T-cell (primary cell): ENCODE measurements at regions not wholly inside any gene's neighbourhood (a gene's known extent, or its start where the extent isn't known, plus 50 kb on each side); places are given as distances from the start of the nearest gene placed in this dataset.

ENCODE experiments used
- ATAC-seq, 4 experiments: fragments of 200-7000 bp in 3 of 4; fragments of 150-1000 bp in 1 of 4; cut with Tn5 transposase; replicated peaks in 1 of 4; 1 replicate in 3 of 4; 2 replicates in 1 of 4; pipeline ENCODE4 v1.10.0; 2021; ENCODE audit warnings: moderate library complexity in 3 of 4, mild to moderate bottlenecking in 2 of 4, moderate number of reproducible peaks in 1 of 4
- CTCF ChIA-PET, 2 donors: fragments of 300-600 bp; sonication (Branson Sonifier 250); formaldehyde crosslinking; loops; one replicate each; lab custom pipeline; 2022; ENCODE audit warnings: antibody characterized with exemption in 2 of 2; lab: Charles Lee
- POLR2A ChIA-PET, 2 donors: fragments of 300-600 bp; sonication (Branson Sonifier 250); formaldehyde crosslinking; loops; one replicate each; lab custom pipeline; 2022; ENCODE audit warnings: antibody characterized with exemption in 2 of 2; lab: Charles Lee
- DNase-seq, 35 experiments: peaks; one replicate each; pipeline versions ENCODE4 v3.0.0 to v3.0.0-alpha.2; 2013 to 2023
- H3K27ac ChIP-seq: one replicate; pipeline ENCODE4 v1.5.1; 2013; ENCODE audit warnings: low read length
- H3K27me3 ChIP-seq, 2 experiments: replicated peaks in 1 of 2; 1 replicate in 1 of 2; 2 replicates in 1 of 2; pipeline versions ENCODE4 v1.6.1 to v1.7.0; 2013; ENCODE audit warnings: low read length in 1 of 2, mixed read lengths in 1 of 2; ENCODE audit not compliant: control insufficient read depth in 2 of 2, insufficient read depth in 2 of 2; ENCODE audit errors: extremely low read depth in 1 of 2
- H3K36me3 ChIP-seq, 2 donors: 1 replicate in 1 of 2; 2 replicates in 1 of 2; pipeline versions ENCODE4 v1.6.1 to v1.7.0; 2013; ENCODE audit warnings: low read length in 1 of 2; ENCODE audit not compliant: control insufficient read depth in 2 of 2, insufficient read depth in 1 of 2; ENCODE audit errors: extremely low read depth in 1 of 2
- H3K4me1 ChIP-seq, 2 experiments: 1 replicate in 1 of 2; 2 replicates in 1 of 2; pipeline versions ENCODE4 v1.6.1 to v1.7.0; 2013; ENCODE audit warnings: low read length in 2 of 2, mixed read lengths in 1 of 2; ENCODE audit not compliant: insufficient read depth in 2 of 2, control insufficient read depth in 1 of 2; ENCODE audit errors: extremely low read depth in 1 of 2
- H3K4me3 ChIP-seq, 2 donors: 1 replicate in 1 of 2; 2 replicates in 1 of 2; pipeline versions ENCODE4 v1.5.1 to v1.7.0; 2013; ENCODE audit warnings: mild to moderate bottlenecking in 2 of 2, low read length in 1 of 2, moderate library complexity in 1 of 2; ENCODE audit not compliant: control insufficient read depth in 1 of 2; ENCODE audit errors: extremely low read depth in 1 of 2
- H3K9me3 ChIP-seq: 2 replicates; pipeline ENCODE4 v1.7.0; 2013
- H3K27ac Mint-ChIP-seq, 2 donors: one replicate each; pipeline ENCODE4 v1.8.0; 2020 to 2021; ENCODE audit warnings: mild to moderate bottlenecking in 2 of 2, mixed read lengths in 2 of 2
- H3K27me3 Mint-ChIP-seq, 2 donors: one replicate each; pipeline ENCODE4 v1.8.0; 2021 to 2022; ENCODE audit warnings: mixed read lengths in 2 of 2
- H3K36me3 Mint-ChIP-seq: one replicate; pipeline ENCODE4 v1.8.0; 2021; ENCODE audit warnings: mixed read lengths
- H3K4me1 Mint-ChIP-seq, 3 donors: one replicate each; pipeline ENCODE4 v1.8.0; 2020 to 2022; ENCODE audit warnings: mixed read lengths in 3 of 3, mild to moderate bottlenecking in 1 of 3
- H3K4me3 Mint-ChIP-seq, 3 donors: one replicate each; pipeline ENCODE4 v1.8.0; 2020 to 2022; ENCODE audit warnings: mild to moderate bottlenecking in 3 of 3, mixed read lengths in 3 of 3, moderate library complexity in 3 of 3
- H3K9me3 Mint-ChIP-seq, 3 donors: one replicate each; pipeline ENCODE4 v1.8.0; 2020 to 2022; ENCODE audit warnings: mixed read lengths in 3 of 3
- WGBS: methylation state at CpG from one replicate; pipeline ENCODE4 v1.1.5; 2013; ENCODE audit warnings: missing lambda C conversion rate; ENCODE audit not compliant: insufficient coverage; 5-methylcytosine and 5-hydroxymethylcytosine counted together

DNA sequence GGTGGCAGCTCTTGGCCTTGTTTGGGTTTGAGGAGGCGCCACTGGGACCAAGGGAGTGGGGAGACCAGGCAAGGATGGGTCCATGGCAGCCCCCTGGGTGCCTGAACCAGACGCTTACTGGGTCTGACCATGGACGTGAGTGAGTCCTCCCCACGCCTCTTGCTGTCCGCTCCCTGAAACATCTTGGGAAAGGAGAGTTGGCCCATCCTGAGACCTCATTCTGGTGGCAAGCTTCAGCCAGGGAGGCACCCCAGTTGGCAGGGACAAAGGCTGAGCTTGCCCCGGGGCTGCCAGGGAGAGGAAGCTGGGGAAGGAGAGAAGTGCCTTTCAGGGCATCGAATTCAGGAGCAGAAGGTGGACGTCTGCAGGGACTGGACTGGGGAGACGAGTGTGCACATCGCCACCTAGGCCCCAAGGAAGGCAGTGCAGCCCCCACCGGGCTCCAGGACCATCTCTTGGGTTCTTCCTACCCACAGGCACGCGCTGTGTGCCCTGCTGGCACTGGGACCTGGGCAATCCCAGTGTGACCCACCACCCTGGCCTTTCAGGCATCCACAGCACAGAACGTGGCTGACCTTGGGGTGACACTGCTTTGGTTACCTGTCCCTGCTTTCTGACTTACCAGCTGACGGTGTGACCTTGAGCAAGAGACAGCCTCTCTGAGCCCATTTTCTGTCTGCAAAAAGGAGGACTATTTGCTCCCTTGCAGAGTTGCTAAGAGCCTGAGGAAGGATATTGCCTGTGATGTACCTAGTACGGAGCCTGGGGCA lies 132.9 kb upstream of the WNT4 start:
- ATAC-seq (peak in 2 of 4 experiments; percentile 55 to 61), DNase-seq (peak in 19 of 35 experiments; percentile 3 to 42 (median 17))

GRCh38 chr1:22276396-22276748 lies 133.5 kb upstream of the WNT4 start:
- peaks cover 0 to 9% (median 7%) of the 10 kb centered on the region in 3 donors for H3K9me3 Mint-ChIP-seq
- H3K36me3 Mint-ChIP-seq, result no peaks in the 10 kb centered on the region
- no peak overlapping the region for H3K4me3 Mint-ChIP-seq
- H3K4me1 Mint-ChIP-seq, result no peaks in the 10 kb centered on the region
- H3K27ac ChIP-seq, result no peak overlapping the region
- POLR2A ChIA-PET, result no interaction called here
- H3K4me1 ChIP-seq, result no peaks in the 10 kb centered on the region
- no peak for ATAC-seq
- WGBS, result no CpG with 5 or more reads among the region's 1 CpG
- H3K36me3 ChIP-seq, result no peaks in the 10 kb centered on the region
- peaks cover 17 to 33% of the 10 kb centered on the region in 2 donors for H3K27me3 Mint-ChIP-seq
- no peaks in the 10 kb centered on the region for H3K9me3 ChIP-seq
- no peak for DNase-seq
- peaks cover 6 to 35% of the 10 kb centered on the region in 2 experiments for H3K27me3 ChIP-seq
- H3K27ac Mint-ChIP-seq, result no peak overlapping the region
- CTCF ChIA-PET, result no interaction called here
- H3K4me3 ChIP-seq, result no peak overlapping the region

More for the DNA sequence above, 132.9 kb upstream of the WNT4 start:
- Mint-ChIP-seq H3K27me3 (peaks cover 15 to 31% of the 10 kb centered on the region in 2 donors), H3K4me1 (no peaks in the 10 kb centered on the region), H3K9me3 (peaks cover 0 to 8% (median 7%) of the 10 kb centered on the region in 3 donors), H3K27ac (no peak overlapping the region), H3K36me3 (no peaks in the 10 kb centered on the region), H3K4me3 (no peak overlapping the region)
- H3K27ac ChIP-seq, result no peak overlapping the region
- no peaks in the 10 kb centered on the region for H3K4me1 ChIP-seq
- H3K36me3 ChIP-seq, result no peaks in the 10 kb centered on the region
- ChIA-PET POLR2A (no interaction called here), CTCF (interaction anchor here (0.6 to 0.7 kb wide), 2 partner anchors 16 to 19 kb away, joined by 3 to 4 read pairs; no protein-coding TSS in a partner anchor)
- H3K4me3 ChIP-seq, result no peak overlapping the region
- H3K27me3 ChIP-seq, result peaks cover 6 to 35% of the 10 kb centered on the region in 2 experiments
- no peaks in the 10 kb centered on the region for H3K9me3 ChIP-seq
- WGBS, result 39% methylated on average over 13 of the region's 16 CpGs

DNA sequence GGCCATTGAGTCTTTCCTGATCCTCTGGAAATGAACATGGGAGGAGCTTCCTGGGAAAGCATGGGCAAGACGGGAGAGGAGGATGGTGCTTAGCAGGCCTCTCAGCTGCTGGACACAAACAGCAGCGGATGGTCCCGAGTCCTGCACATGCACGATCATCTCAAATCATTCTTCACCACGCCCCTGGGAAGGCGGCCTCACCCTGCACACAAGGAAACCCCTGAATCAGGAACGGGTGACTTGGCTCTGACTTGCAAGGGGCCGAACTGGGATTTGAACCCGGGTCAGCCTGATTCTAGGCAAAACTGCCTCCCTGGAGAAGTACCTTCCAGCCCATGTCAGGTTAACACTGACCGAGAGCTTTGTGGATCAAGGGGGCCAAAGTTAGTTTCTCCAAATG lies 134.8 kb upstream of the WNT4 start:
- peaks cover 0 to 9% (median 7%) of the 10 kb centered on the region in 3 donors for H3K9me3 Mint-ChIP-seq

GRCh38 chr1:22279735-22280134 lies 136.8 kb upstream of the WNT4 start:
- no peaks in the 10 kb centered on the region for H3K36me3 Mint-ChIP-seq
- no peak overlapping the region for H3K27ac Mint-ChIP-seq
- no CpG with 5 or more reads among the region's 3 CpGs for WGBS
- no peaks in the 10 kb centered on the region for H3K4me1 Mint-ChIP-seq
- H3K4me1 ChIP-seq, result no peaks in the 10 kb centered on the region
- H3K27me3 Mint-ChIP-seq, result peaks cover 38 to 51% of the 10 kb centered on the region in 2 donors
- H3K27me3 ChIP-seq, result peaks cover 6 to 43% of the 10 kb centered on the region in 2 experiments
- H3K4me3 ChIP-seq, result no peak overlapping the region
- POLR2A ChIA-PET, result no interaction called here
- no peak for ATAC-seq
- CTCF ChIA-PET, result no interaction called here
- H3K27ac ChIP-seq, result no peak overlapping the region
- DNase-seq, result no peak
- H3K9me3 Mint-ChIP-seq, result peaks cover 0 to 9% (median 7%) of the 10 kb centered on the region in 3 donors
- H3K9me3 ChIP-seq, result no peaks in the 10 kb centered on the region
- H3K36me3 ChIP-seq, result no peaks in the 10 kb centered on the region
- H3K4me3 Mint-ChIP-seq, result no peak overlapping the region

More for the DNA sequence above, 134.8 kb upstream of the WNT4 start:
- ChIA-PET CTCF (no interaction called here), POLR2A (no interaction called here)
- Histone ChIP-seq H3K4me1 (no peaks in the 10 kb centered on the region), H3K4me3 (no peak overlapping the region), H3K9me3 (no peaks in the 10 kb centered on the region), H3K27me3 (peaks cover 7 to 44% of the 10 kb centered on the region in 2 experiments), H3K27ac (no peak overlapping the region), H3K36me3 (no peaks in the 10 kb centered on the region)
- no peak for DNase-seq
- H3K4me3 Mint-ChIP-seq, result no peak overlapping the region
- no peak for ATAC-seq
- no peaks in the 10 kb centered on the region for H3K4me1 Mint-ChIP-seq
- WGBS, result 78% methylated on average over 7 of the region's 10 CpGs
- peaks cover 25 to 43% of the 10 kb centered on the region in 2 donors for H3K27me3 Mint-ChIP-seq
- no peak overlapping the region for H3K27ac Mint-ChIP-seq
- H3K36me3 Mint-ChIP-seq, result no peaks in the 10 kb centered on the region

DNA sequence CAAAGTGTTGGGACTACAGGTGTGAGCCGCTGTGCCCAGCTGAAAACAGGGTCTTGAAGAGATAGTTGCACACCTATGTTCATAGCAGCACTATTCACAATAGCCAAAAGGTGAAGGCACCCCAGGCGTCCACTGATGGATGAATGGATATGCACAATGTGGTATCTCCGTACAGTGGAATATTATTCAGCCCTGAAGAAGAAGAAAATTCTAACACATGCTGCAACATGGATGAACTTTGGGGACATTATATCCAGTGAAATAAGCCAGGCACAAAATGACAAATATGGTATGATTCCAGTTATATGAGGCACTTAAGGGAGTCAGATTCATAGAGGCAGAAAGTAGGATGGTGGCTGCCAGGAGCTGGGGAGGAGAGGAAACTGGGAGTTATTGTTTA lies 137.6 kb upstream of the WNT4 start:
- Mint-ChIP-seq H3K27me3 (peaks cover 40 to 50% of the 10 kb centered on the region in 2 donors), H3K4me3 (no peak overlapping the region), H3K36me3 (no peaks in the 10 kb centered on the region), H3K27ac (no peak overlapping the region), H3K9me3 (peaks cover 0 to 9% (median 7%) of the 10 kb centered on the region in 3 donors), H3K4me1 (no peaks in the 10 kb centered on the region)
- no peak overlapping the region for H3K4me3 ChIP-seq
- ATAC-seq, result no peak
- ChIA-PET POLR2A (no interaction called here), CTCF (no interaction called here)
- peaks cover 6 to 46% of the 10 kb centered on the region in 2 experiments for H3K27me3 ChIP-seq
- H3K36me3 ChIP-seq, result no peaks in the 10 kb centered on the region
- no peaks in the 10 kb centered on the region for H3K4me1 ChIP-seq
- no peaks in the 10 kb centered on the region for H3K9me3 ChIP-seq
- no peak for DNase-seq
- H3K27ac ChIP-seq, result no peak overlapping the region
- 100% methylated on average over 1 of the region's 3 CpGs for WGBS

GRCh38 chr1:22281521-22282363 lies 138.8 kb upstream of the WNT4 start:
- DNase-seq (no peak), ATAC-seq (no peak)
- no peak overlapping the region for H3K27ac Mint-ChIP-seq
- Histone ChIP-seq H3K36me3 (no peaks in the 10 kb centered on the region), H3K4me3 (no peak overlapping the region), H3K9me3 (no peaks in the 10 kb centered on the region), H3K4me1 (no peaks in the 10 kb centered on the region), H3K27me3 (peaks cover 4 to 39% of the 10 kb centered on the region in 2 experiments), H3K27ac (no peak overlapping the region)
- H3K9me3 Mint-ChIP-seq, result peaks cover 0 to 9% (median 7%) of the 10 kb centered on the region in 3 donors
- H3K4me3 Mint-ChIP-seq, result no peak overlapping the region
- no peaks in the 10 kb centered on the region for H3K36me3 Mint-ChIP-seq
- POLR2A ChIA-PET, result no interaction called here
- peaks cover 34 to 41% of the 10 kb centered on the region in 2 donors for H3K27me3 Mint-ChIP-seq
- 74% methylated on average over 4 of the region's 11 CpGs for WGBS
- CTCF ChIA-PET, result no interaction called here
- no peaks in the 10 kb centered on the region for H3K4me1 Mint-ChIP-seq
